ENCODE measurements at regions not wholly inside any gene's neighbourhood (a gene's known extent, or its start where the extent isn't known, plus 50 kb on each side); places are given as distances from the start of the nearest gene placed in this dataset.

DNA sequence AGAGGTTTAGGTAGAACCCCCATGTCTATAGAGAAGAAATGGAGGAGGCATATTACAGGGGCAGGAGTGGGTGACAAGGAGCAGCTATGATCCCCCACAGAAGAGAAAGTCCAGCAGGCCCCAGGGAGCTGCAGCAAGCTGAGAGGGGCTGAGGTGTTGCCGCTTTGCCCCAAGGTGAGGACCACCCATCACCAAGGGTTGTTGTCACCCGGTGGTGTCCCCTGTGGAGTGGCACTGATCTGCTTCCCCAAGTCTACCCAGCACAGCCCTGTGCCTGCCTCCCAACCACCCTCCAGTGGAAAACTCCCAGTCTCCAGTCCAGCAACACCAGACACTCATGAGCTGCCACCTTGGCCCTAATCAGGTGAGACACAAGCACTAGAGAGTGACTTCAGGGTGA, 149.3 kb upstream of the NOCT start:
- TF ChIP-seq ZNF8 (CRISPR knock-in tag; IDR thresholded peaks at IDR 0.05), result no peak
- no peak for TF ChIP-seq GLIS3 (CRISPR knock-in tag; IDR thresholded peaks at IDR 0.05)
- TF ChIP-seq CSDC2 (CRISPR knock-in tag; IDR thresholded peaks at IDR 0.05), result no peak
- TF ChIP-seq ARNTL (CRISPR knock-in tag; IDR thresholded peaks at IDR 0.05; ENCODE audit: borderline replicate concordance, low read depth), result no peak
- no peak for TF ChIP-seq RARB (CRISPR knock-in tag; IDR thresholded peaks at IDR 0.05)
- TF ChIP-seq, protein P1, sequence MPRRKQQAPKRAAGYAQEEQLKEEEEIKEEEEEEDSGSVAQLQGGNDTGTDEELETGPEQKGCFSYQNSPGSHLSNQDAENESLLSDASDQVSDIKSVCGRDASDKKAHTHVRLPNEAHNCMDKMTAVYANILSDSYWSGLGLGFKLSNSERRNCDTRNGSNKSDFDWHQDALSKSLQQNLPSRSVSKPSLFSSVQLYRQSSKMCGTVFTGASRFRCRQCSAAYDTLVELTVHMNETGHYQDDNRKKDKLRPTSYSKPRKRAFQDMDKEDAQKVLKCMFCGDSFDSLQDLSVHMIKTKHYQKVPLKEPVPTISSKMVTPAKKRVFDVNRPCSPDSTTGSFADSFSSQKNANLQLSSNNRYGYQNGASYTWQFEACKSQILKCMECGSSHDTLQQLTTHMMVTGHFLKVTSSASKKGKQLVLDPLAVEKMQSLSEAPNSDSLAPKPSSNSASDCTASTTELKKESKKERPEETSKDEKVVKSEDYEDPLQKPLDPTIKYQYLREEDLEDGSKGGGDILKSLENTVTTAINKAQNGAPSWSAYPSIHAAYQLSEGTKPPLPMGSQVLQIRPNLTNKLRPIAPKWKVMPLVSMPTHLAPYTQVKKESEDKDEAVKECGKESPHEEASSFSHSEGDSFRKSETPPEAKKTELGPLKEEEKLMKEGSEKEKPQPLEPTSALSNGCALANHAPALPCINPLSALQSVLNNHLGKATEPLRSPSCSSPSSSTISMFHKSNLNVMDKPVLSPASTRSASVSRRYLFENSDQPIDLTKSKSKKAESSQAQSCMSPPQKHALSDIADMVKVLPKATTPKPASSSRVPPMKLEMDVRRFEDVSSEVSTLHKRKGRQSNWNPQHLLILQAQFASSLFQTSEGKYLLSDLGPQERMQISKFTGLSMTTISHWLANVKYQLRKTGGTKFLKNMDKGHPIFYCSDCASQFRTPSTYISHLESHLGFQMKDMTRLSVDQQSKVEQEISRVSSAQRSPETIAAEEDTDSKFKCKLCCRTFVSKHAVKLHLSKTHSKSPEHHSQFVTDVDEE (CRISPR knock-in tag; IDR thresholded peaks at IDR 0.05), result no peak
- TF ChIP-seq, protein P2, sequence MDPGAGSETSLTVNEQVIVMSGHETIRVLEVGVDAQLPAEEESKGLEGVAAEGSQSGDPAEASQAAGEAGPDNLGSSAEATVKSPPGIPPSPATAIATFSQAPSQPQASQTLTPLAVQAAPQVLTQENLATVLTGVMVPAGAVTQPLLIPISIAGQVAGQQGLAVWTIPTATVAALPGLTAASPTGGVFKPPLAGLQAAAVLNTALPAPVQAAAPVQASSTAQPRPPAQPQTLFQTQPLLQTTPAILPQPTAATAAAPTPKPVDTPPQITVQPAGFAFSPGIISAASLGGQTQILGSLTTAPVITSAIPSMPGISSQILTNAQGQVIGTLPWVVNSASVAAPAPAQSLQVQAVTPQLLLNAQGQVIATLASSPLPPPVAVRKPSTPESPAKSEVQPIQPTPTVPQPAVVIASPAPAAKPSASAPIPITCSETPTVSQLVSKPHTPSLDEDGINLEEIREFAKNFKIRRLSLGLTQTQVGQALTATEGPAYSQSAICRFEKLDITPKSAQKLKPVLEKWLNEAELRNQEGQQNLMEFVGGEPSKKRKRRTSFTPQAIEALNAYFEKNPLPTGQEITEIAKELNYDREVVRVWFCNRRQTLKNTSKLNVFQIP (CRISPR knock-in tag; IDR thresholded peaks at IDR 0.05; ENCODE audit: borderline replicate concordance, low read depth), result no peak
- TF ChIP-seq ZFP3 (CRISPR knock-in tag; IDR thresholded peaks at IDR 0.05), result no peak
- TF ChIP-seq TCF4 (CRISPR knock-in tag; IDR thresholded peaks at IDR 0.05; ENCODE audit: borderline replicate concordance), result no peak
- TF ChIP-seq, protein P3, sequence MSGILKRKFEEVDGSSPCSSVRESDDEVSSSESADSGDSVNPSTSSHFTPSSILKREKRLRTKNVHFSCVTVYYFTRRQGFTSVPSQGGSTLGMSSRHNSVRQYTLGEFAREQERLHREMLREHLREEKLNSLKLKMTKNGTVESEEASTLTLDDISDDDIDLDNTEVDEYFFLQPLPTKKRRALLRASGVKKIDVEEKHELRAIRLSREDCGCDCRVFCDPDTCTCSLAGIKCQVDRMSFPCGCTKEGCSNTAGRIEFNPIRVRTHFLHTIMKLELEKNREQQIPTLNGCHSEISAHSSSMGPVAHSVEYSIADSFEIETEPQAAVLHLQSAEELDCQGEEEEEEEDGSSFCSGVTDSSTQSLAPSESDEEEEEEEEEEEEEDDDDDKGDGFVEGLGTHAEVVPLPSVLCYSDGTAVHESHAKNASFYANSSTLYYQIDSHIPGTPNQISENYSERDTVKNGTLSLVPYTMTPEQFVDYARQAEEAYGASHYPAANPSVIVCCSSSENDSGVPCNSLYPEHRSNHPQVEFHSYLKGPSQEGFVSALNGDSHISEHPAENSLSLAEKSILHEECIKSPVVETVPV (CRISPR knock-in tag; IDR thresholded peaks at IDR 0.05), result no peak
- TF ChIP-seq, protein P4, sequence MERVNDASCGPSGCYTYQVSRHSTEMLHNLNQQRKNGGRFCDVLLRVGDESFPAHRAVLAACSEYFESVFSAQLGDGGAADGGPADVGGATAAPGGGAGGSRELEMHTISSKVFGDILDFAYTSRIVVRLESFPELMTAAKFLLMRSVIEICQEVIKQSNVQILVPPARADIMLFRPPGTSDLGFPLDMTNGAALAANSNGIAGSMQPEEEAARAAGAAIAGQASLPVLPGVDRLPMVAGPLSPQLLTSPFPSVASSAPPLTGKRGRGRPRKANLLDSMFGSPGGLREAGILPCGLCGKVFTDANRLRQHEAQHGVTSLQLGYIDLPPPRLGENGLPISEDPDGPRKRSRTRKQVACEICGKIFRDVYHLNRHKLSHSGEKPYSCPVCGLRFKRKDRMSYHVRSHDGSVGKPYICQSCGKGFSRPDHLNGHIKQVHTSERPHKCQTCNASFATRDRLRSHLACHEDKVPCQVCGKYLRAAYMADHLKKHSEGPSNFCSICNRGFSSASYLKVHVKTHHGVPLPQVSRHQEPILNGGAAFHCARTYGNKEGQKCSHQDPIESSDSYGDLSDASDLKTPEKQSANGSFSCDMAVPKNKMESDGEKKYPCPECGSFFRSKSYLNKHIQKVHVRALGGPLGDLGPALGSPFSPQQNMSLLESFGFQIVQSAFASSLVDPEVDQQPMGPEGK (CRISPR knock-in tag; IDR thresholded peaks at IDR 0.05; ENCODE audit: borderline replicate concordance), result no peak
- TF ChIP-seq BACH2 (CRISPR knock-in tag; IDR thresholded peaks at IDR 0.05; ENCODE audit: borderline replicate concordance), result no peak

DNA sequence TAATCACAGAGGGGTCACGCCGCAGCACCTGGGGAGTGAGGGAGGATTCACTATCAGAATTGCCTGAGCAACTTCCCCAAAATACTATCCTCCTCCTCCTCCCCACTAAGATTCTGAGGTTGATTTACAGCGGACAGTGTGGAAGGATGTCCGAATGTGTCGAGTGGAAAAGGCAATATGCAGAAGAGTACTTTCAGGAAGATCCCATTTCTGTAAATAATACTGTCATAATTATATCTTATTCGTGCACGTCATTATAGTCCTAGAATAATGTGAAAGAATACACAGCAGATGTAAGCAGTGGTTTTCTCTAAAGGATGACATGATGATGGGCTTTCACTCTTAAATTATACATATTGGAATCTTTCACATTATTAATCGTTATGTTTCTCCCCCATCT, 149.8 kb upstream of the NOCT start:
- ATAC-seq, result no peak
- TF ChIP-seq OSR1 (CRISPR knock-in tag; IDR thresholded peaks at IDR 0.05), result no peak
- no peak for TF ChIP-seq BACH2 (CRISPR knock-in tag; IDR thresholded peaks at IDR 0.05; ENCODE audit: borderline replicate concordance)
- TF ChIP-seq, protein P4 (CRISPR knock-in tag; IDR thresholded peaks at IDR 0.05; ENCODE audit: borderline replicate concordance), result no peak
- TF ChIP-seq ZC3H10 (CRISPR knock-in tag; IDR thresholded peaks at IDR 0.05), result no peak
- TF ChIP-seq ISL1 (CRISPR knock-in tag; IDR thresholded peaks at IDR 0.05), result no peak
- no peak for TF ChIP-seq ZFP3 (CRISPR knock-in tag; IDR thresholded peaks at IDR 0.05)

More for the DNA sequence above, 149.3 kb upstream of the NOCT start:
- ATAC-seq, result no peak

DNA sequence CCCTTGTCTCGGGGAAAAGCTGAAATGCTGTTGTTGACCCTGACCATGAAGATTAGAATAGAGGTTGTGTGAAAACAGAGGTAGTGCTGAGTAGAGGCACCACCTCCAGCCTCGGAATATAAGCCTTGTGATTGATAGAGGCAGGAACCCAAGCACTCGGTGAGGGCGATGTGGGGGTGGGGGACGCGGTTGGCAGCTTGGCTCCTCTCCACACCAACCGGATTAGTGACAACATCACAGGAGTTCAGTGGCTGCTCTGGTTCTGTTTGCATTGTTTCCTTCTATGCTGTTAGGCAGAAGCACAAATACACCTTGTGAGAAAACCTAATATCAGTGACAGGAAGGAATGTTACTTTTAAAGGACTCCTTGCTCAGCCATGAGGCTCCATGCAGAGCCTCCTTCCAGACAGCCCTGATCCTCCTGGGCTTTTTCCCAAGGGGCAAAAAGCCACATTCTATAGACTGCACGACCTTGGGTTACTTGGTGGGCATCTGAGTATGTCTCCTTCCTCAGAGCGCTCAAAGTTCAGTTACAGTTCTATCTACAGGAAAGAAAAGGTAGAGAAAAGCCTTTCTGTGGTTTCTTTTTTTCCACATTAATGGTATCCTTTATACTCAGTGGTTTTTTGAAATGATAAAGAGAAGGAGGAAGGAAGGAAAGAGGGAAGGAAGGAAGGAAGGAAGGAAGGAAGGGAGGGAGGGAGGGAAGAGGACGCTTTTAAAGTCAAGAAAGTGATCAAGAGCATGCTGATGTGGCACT, 150.4 kb upstream of the NOCT start:
- ATAC-seq, result no peak
- no peak for TF ChIP-seq PPARA (CRISPR knock-in tag; IDR thresholded peaks at IDR 0.05; ENCODE audit: borderline replicate concordance)
- TF ChIP-seq, protein P5, sequence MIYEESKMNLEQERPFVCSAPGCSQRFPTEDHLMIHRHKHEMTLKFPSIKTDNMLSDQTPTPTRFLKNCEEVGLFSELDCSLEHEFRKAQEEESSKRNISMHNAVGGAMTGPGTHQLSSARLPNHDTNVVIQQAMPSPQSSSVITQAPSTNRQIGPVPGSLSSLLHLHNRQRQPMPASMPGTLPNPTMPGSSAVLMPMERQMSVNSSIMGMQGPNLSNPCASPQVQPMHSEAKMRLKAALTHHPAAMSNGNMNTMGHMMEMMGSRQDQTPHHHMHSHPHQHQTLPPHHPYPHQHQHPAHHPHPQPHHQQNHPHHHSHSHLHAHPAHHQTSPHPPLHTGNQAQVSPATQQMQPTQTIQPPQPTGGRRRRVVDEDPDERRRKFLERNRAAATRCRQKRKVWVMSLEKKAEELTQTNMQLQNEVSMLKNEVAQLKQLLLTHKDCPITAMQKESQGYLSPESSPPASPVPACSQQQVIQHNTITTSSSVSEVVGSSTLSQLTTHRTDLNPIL (CRISPR knock-in tag; IDR thresholded peaks at IDR 0.05; ENCODE audit: low read depth), result no peak
- TF ChIP-seq ZFP3 (CRISPR knock-in tag; IDR thresholded peaks at IDR 0.05), result no peak
- no peak for TF ChIP-seq ZC3H10 (CRISPR knock-in tag; IDR thresholded peaks at IDR 0.05)
- TF ChIP-seq, protein P1 (CRISPR knock-in tag; IDR thresholded peaks at IDR 0.05), result no peak
- TF ChIP-seq ESRRG (CRISPR knock-in tag; IDR thresholded peaks at IDR 0.05), result no peak
- no peak for TF ChIP-seq ARNTL (CRISPR knock-in tag; IDR thresholded peaks at IDR 0.05; ENCODE audit: borderline replicate concordance, low read depth)
- no peak for TF ChIP-seq ZNF565 (CRISPR knock-in tag; conservative IDR thresholded peaks at IDR 0.05; ENCODE audit: low read depth)

Measured in SK-N-SH treated with all-trans-retinoic acid at 6 μM for 48 hours (cell line).